ENCODE measurements at regions not wholly inside any gene's neighbourhood (a gene's known extent, or its start where the extent isn't known, plus 50 kb on each side); places are given as distances from the start of the nearest gene placed in this dataset.

DNA sequence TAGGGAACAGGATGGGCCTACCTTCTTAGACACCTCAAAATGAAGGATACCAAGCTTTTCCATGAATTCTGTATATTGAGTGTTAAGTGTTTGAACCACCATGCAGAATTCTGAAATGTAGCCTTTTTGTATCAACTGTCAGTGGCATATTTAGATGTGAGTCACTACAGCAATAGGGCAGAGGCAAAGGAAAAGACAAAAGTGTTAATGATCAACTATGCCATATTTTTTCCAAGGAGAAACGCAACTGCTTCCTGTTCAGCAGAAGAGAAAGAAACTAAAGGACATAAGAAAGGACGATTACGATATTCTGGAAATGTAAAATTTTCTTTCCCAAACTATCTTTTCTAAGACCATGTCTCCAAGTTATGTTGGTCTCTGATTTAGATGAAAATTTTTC lies 104.6 kb upstream of the RSPO3 start:
- no peaks in the 10 kb centered on the region for H3K9me3 Mint-ChIP-seq
- H3K36me3 Mint-ChIP-seq (ENCODE audit: low read depth) = no peaks in the 10 kb centered on the region
- no peaks in the 10 kb centered on the region for H3K4me1 Mint-ChIP-seq
- CTCF ChIA-PET = no interaction called here
- H3K27me3 Mint-ChIP-seq = no peaks in the 10 kb centered on the region
- H3K4me3 Mint-ChIP-seq = no peak overlapping the region
- no peak overlapping the region for H3K27ac Mint-ChIP-seq
- DNase-seq = no peak
- POLR2A ChIA-PET = no interaction called here

DNA sequence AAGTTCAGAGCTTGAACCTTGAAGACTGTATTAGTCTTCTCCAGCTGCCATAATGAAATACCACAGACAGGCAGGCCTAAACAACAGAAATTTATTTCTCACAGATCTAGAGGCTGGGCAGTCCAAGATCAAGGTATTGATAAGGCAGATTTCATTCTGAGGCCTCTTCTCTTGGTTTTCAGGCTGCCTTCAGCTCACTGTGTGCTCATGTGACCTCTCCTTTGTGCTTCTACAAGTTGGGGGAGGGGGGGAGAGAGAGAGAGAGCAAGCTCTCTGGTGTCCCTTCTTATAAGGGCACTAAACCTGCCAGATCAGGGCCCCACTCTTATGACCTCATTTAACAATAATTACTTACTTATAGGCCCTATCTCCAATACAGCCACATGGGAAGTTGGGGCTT lies 102.6 kb upstream of the RSPO3 start:
- Mint-ChIP-seq H3K36me3 (ENCODE audit: low read depth) (no peaks in the 10 kb centered on the region), H3K9me3 (no peaks in the 10 kb centered on the region), H3K4me1 (no peaks in the 10 kb centered on the region), H3K4me3 (no peak overlapping the region), H3K27me3 (no peaks in the 10 kb centered on the region), H3K27ac (no peak overlapping the region)
- POLR2A ChIA-PET = no interaction called here
- no peak for DNase-seq
- CTCF ChIA-PET = no interaction called here

GRCh38 chr6:127019828-127020227 lies 98.6 kb upstream of the RSPO3 start:
- Mint-ChIP-seq H3K27ac (no peak overlapping the region), H3K9me3 (no peaks in the 10 kb centered on the region)
- CTCF ChIA-PET = no interaction called here

DNA sequence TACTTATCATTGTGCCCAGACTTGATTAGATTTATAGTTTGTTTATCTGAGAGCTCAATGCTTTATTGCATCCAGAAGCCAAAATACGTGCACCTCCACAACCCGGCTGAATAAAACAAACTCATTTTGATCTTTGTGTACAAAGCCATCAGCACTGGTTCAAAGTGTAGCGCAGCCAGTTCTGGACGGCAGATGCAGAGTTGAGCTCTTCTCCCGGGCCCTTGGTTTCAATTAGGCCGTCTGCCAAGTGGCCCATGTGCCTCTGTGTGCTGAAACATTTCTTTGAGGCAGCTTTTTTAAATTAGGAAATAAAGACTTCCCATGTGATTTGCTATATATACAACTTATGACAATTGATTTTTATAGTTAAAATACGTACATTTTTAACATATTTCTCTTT lies 96.2 kb upstream of the RSPO3 start:
- Mint-ChIP-seq H3K27ac (no peak overlapping the region), H3K4me3 (no peak overlapping the region), H3K4me1 (no peaks in the 10 kb centered on the region), H3K9me3 (no peaks in the 10 kb centered on the region), H3K36me3 (ENCODE audit: low read depth) (no peaks in the 10 kb centered on the region), H3K27me3 (no peaks in the 10 kb centered on the region)
- CTCF ChIA-PET = no interaction called here
- POLR2A ChIA-PET = no interaction called here
- DNase-seq = no peak

More at GRCh38 chr6:127019828-127020227, 98.6 kb upstream of the RSPO3 start:
- POLR2A ChIA-PET = no interaction called here
- no peaks in the 10 kb centered on the region for H3K27me3 Mint-ChIP-seq
- no peak overlapping the region for H3K4me3 Mint-ChIP-seq
- H3K36me3 Mint-ChIP-seq (ENCODE audit: low read depth) = no peaks in the 10 kb centered on the region
- no peak for DNase-seq
- no peaks in the 10 kb centered on the region for H3K4me1 Mint-ChIP-seq

DNA sequence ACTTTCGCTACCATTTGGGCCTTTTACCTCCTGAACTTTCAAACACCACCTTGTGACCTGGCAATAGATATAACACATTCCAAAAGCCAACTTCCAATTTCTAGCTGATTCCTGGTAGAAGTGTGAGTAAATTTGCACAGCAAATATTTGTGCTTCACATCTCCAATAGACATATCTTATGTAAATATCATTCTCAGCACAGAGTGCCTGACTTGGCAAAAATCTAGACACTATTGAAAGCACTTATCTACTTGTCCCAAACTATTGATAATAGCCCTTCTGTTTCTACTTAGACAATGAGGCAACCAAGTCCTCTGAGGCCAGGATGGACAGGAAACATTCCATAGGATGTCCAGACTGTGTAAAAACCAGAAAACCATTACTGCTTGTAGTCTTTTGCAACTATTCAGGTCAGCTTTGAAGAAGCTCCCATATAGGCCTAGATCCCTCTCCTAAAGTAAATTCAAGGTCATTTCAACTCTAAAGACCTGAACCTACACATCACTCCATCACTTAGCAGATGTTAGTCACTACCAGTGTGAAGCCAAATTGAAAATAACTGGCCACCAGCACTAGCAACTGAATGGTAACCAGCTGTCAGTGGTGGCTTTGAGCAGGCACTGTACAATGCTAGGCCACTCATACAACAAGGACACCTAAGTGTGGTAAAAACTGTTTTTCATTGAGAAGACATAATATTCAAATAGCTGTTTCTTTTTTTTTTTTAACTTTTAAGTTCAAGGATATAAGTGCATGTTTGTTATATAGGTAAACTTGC lies 95.3 kb upstream of the RSPO3 start:
- Mint-ChIP-seq H3K36me3 (ENCODE audit: low read depth) (no peaks in the 10 kb centered on the region), H3K4me1 (no peaks in the 10 kb centered on the region), H3K4me3 (no peak overlapping the region), H3K27me3 (no peaks in the 10 kb centered on the region), H3K9me3 (no peaks in the 10 kb centered on the region), H3K27ac (no peak overlapping the region)
- POLR2A ChIA-PET = no interaction called here
- CTCF ChIA-PET = no interaction called here
- no peak for DNase-seq

DNA sequence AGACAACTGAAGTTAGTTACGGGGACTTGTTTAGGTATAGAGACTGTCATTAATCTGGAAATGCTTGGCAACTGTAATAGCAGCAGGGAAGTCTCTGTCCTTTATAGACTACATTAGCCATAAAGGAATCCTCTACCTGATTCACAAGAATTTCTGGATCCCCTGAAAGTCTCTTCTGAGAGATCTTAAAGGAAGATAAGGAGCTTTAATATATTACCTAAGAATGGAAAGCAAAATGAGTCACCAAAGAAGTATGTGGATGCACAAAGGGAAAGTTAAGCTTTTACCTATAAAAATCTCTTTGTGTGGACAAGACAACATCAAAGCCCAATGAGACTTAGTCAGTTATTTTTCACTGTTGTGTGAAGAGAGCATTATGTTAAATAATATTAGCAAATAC lies 92.2 kb upstream of the RSPO3 start:
- ChIA-PET POLR2A (no interaction called here), CTCF (no interaction called here)
- no peak overlapping the region for H3K27ac Mint-ChIP-seq
- no peaks in the 10 kb centered on the region for H3K4me1 Mint-ChIP-seq
- no peak for DNase-seq
- no peak overlapping the region for H3K4me3 Mint-ChIP-seq
- no peaks in the 10 kb centered on the region for H3K36me3 Mint-ChIP-seq (ENCODE audit: low read depth)
- no peaks in the 10 kb centered on the region for H3K27me3 Mint-ChIP-seq
- H3K9me3 Mint-ChIP-seq = no peaks in the 10 kb centered on the region

GRCh38 chr6:127030111-127030510 lies 88.4 kb upstream of the RSPO3 start:
- no peaks in the 10 kb centered on the region for H3K4me1 Mint-ChIP-seq
- no peaks in the 10 kb centered on the region for H3K36me3 Mint-ChIP-seq (ENCODE audit: low read depth)
- no peak overlapping the region for H3K4me3 Mint-ChIP-seq
- ChIA-PET CTCF (no interaction called here), POLR2A (no interaction called here)
- no peaks in the 10 kb centered on the region for H3K9me3 Mint-ChIP-seq
- no peak overlapping the region for H3K27ac Mint-ChIP-seq
- no peak for DNase-seq
- H3K27me3 Mint-ChIP-seq = no peaks in the 10 kb centered on the region

- POLR2A ChIA-PET = no interaction called here
- H3K4me3 Mint-ChIP-seq = no peak overlapping the region
These were observed 87.6 kb upstream of the RSPO3 start for GRCh38 chr6:127030836-127031235.

DNA sequence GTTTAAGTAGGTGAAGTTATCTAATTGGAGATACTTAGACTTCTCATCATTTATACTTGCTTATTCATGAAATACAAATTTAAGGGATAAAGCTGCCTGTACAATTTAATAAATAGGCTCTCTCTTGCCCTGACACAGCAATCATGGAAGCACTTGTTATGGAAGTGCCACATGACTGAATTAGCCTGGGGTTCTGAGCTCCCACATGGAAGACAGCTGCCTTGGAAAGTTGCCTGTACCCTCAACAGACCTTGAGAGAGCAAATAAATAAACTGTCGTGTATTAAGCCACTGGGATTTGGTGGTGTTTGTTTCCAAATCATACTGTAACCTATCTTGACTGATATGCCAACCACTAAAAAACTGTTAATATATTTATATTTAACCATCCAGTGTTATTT lies 87.0 kb upstream of the RSPO3 start:
- ChIA-PET CTCF (no interaction called here), POLR2A (no interaction called here)
- H3K27ac Mint-ChIP-seq = no peak overlapping the region
- H3K4me3 Mint-ChIP-seq = no peak overlapping the region
- no peaks in the 10 kb centered on the region for H3K36me3 Mint-ChIP-seq (ENCODE audit: low read depth)
- no peaks in the 10 kb centered on the region for H3K4me1 Mint-ChIP-seq
- no peak for DNase-seq
- no peaks in the 10 kb centered on the region for H3K27me3 Mint-ChIP-seq
- no peaks in the 10 kb centered on the region for H3K9me3 Mint-ChIP-seq

More at GRCh38 chr6:127030836-127031235, 87.6 kb upstream of the RSPO3 start:
- CTCF ChIA-PET = no interaction called here
- no peak for DNase-seq
- Mint-ChIP-seq H3K27me3 (no peaks in the 10 kb centered on the region), H3K36me3 (ENCODE audit: low read depth) (no peaks in the 10 kb centered on the region), H3K4me1 (no peaks in the 10 kb centered on the region), H3K27ac (no peak overlapping the region), H3K9me3 (no peaks in the 10 kb centered on the region)

DNA sequence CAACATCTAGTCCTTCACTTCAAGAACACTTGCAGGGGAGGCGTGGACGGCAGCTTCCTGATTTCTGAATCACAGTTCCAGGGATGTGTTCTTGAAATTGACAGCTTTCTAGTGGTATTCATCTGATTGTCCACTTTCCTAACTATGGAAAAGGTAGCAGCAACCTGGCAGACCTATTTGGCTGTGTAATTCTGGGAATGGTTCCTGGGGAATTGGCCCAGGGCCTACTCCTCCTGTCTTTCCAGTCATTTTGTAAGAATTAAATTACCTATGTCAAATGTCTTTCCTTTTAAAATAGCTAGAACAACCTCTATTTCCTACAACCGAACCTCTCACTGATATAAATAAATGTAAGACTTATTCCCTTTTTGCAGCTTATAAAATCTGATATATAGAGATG lies 85.5 kb upstream of the RSPO3 start:
- ChIA-PET POLR2A (no interaction called here), CTCF (interaction anchor here (0.5 kb wide), 1 partner anchor 142 kb away, joined by 3 read pairs; no protein-coding TSS in a partner anchor)
- H3K36me3 Mint-ChIP-seq (ENCODE audit: low read depth) = no peaks in the 10 kb centered on the region
- no peaks in the 10 kb centered on the region for H3K9me3 Mint-ChIP-seq
- no peak overlapping the region for H3K27ac Mint-ChIP-seq
- DNase-seq = no peak
- H3K27me3 Mint-ChIP-seq = no peaks in the 10 kb centered on the region
- no peak overlapping the region for H3K4me3 Mint-ChIP-seq
- H3K4me1 Mint-ChIP-seq = no peaks in the 10 kb centered on the region

DNA sequence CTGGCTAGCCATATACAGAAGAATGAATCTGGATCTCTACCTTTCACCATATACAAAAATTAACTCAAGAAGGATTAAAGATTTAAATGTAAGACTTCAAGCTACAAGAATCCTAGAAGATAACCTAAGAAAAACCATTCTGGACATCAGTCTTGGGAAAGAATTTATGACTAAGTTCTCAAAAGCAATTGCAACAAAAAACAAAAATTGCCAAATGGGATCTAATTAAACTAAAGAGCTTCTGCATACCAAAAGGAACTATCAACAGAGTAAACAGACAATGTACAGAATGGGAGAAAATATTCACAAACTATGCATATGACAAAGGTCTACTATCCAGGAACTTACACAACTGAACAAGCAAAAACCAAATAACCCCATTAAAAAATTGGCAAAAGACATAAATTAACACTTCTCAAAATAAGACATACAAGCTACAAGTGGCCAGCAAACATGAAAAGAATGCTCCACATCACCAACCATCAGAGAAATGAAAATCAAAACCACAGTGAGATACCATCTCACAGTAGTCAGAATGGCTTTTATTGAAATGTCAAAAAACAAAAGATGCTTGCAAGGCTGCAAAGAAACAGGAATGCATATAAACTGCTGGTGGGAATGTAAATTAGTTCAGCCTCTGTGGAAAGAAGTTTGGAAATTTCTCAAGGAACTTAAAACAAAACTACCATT lies 66.8 kb upstream of the RSPO3 start:
- Mint-ChIP-seq H3K36me3 (ENCODE audit: low read depth) (no peaks in the 10 kb centered on the region), H3K4me1 (no peaks in the 10 kb centered on the region), H3K4me3 (no peak overlapping the region), H3K27me3 (no peaks in the 10 kb centered on the region), H3K9me3 (peaks cover 3% of the 10 kb centered on the region), H3K27ac (no peak overlapping the region)
- DNase-seq = no peak
- ChIA-PET CTCF (no interaction called here), POLR2A (no interaction called here)

- no peaks in the 10 kb centered on the region for H3K4me1 Mint-ChIP-seq
- ChIA-PET POLR2A (no interaction called here), CTCF (no interaction called here)
- no peak overlapping the region for H3K4me3 Mint-ChIP-seq
- no peak overlapping the region for H3K27ac Mint-ChIP-seq
- DNase-seq = no peak
- H3K9me3 Mint-ChIP-seq = peaks cover 3% of the 10 kb centered on the region
- H3K27me3 Mint-ChIP-seq = no peaks in the 10 kb centered on the region
- H3K36me3 Mint-ChIP-seq (ENCODE audit: low read depth) = no peaks in the 10 kb centered on the region
These were observed 65.2 kb upstream of the RSPO3 start for GRCh38 chr6:127053032-127053874.

GRCh38 chr6:127053875-127054235 lies 64.6 kb upstream of the RSPO3 start:
- H3K27ac Mint-ChIP-seq = no peak overlapping the region
- no peak overlapping the region for H3K4me3 Mint-ChIP-seq
- no peaks in the 10 kb centered on the region for H3K27me3 Mint-ChIP-seq
- no peaks in the 10 kb centered on the region for H3K4me1 Mint-ChIP-seq
- ChIA-PET POLR2A (no interaction called here), CTCF (no interaction called here)
- no peaks in the 10 kb centered on the region for H3K36me3 Mint-ChIP-seq (ENCODE audit: low read depth)
- DNase-seq = no peak
- peaks cover 6% of the 10 kb centered on the region for H3K9me3 Mint-ChIP-seq
